K562 (cell line): ENCODE measurements at regions not wholly inside any gene's neighbourhood (a gene's known extent, or its start where the extent isn't known, plus 50 kb on each side); places are given as distances from the start of the nearest gene placed in this dataset.
A peak's percentile ranks its signal among the peaks of the same experiment; 100 is the strongest.

Experiments used
- CHAMP1 ChIP-seq: fragments of 450-650 bp; IDR thresholded peaks from 2 replicates; pipeline ENCODE4 v1.6.1; 2016; ENCODE audit warnings: mild to moderate bottlenecking
- CXXC5 ChIP-seq: fragments of 250-450 bp; sonication (Bioruptor Pico); IDR thresholded peaks from 2 replicates; pipeline ENCODE4 v1.8.0; 2022; ENCODE audit warnings: inconsistent platforms, mild to moderate bottlenecking, moderate library complexity
- EP300 ChIP-seq: IDR thresholded peaks from 2 replicates; pipeline ENCODE4 v1.6.1; 2012; ENCODE audit warnings: low read length, improper control_type of control experiment
- HLTF ChIP-seq: fragments of 450-650 bp; IDR thresholded peaks from 2 replicates; pipeline ENCODE4 v1.6.1; 2016
- MNT ChIP-seq, 2 experiments: fragments of 450-650 bp; conservative IDR thresholded peaks; 2 replicates each; pipeline ENCODE4 v1.6.1; 2017; ENCODE audit warnings: mild to moderate bottlenecking in 2 of 2, moderate library complexity in 2 of 2
- NCOR1 ChIP-seq: fragments of 450-650 bp; IDR thresholded peaks from 2 replicates; pipeline ENCODE4 v1.6.1; 2016; ENCODE audit warnings: mild to moderate bottlenecking, moderate library complexity
- TRIM24 ChIP-seq, 2 experiments: fragments of 450-650 bp; IDR thresholded peaks; 2 replicates each; pipeline ENCODE4 v1.6.1; 2016
- ZNF282 ChIP-seq: sonication (generic); formaldehyde crosslinking; IDR thresholded peaks from 2 replicates; pipeline ENCODE4 v1.8.1; 2023; ENCODE audit warnings: missing genetic modification reagents
- ZNF592 ChIP-seq: fragments of 450-650 bp; IDR thresholded peaks from 2 replicates; pipeline ENCODE4 v1.6.1; 2017; ENCODE audit warnings: antibody characterized with exemption, mild to moderate bottlenecking

GRCh38 chr16:79757163-79757562 lies 156.6 kb upstream of the MAF start (continued):
- TF ChIP-seq ZNF592 (peak; percentile 70; the same call in 1 of the 2 replicates), CHAMP1 (peak; percentile 50; the same call in 1 of the 2 replicates), TRIM24 (IDR thresholded peaks at IDR 0.05) (peak; percentile 18 to 52; a peak in 1 of 4 replicates), CXXC5 (CRISPR knock-in tag) (peak; percentile 28; the same call in 1 of the 2 replicates), NCOR1 (peak; percentile 38; the same call in 1 of the 2 replicates), EP300 (peak; percentile 33; the same call in 1 of the 2 replicates), MNT (conservative IDR thresholded peaks at IDR 0.05) (peak; percentile 52 to 62), ZNF282 (CRISPR knock-in tag) (no peak), HLTF (no peak)
